ENCODE measurements at regions not wholly inside any gene's neighbourhood (a gene's known extent, or its start where the extent isn't known, plus 50 kb on each side); places are given as distances from the start of the nearest gene placed in this dataset.

DNA sequence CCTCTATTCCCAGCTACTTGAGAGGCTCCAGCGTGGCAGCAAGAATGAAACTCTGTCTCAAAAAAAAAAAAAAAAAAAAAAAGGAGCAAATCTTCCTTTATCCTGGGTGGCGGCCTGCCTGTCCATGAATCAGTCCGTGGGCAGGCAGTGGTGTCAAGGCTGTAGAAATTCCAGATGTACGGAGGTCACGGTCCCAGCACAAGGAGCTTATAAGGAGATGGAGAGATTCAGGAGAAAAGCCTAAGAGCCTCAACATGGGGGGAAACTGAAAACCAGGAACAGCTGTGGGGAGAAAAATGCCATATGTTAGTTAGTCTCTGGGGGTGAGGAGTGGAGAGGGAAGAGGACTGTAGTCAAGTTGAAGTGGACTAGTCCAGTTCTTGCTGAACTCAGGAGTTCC lies 130.5 kb upstream of the CRY1 start:
- DNase-seq (ENCODE audit: extremely low read depth in 1 of 2, low read depth in 1 of 2): no peak

- DNase-seq (ENCODE audit: extremely low read depth in 1 of 2, low read depth in 1 of 2): no peak
These were observed 132.3 kb upstream of the CRY1 start for GRCh38 chr12:107225635-107226034.

DNA sequence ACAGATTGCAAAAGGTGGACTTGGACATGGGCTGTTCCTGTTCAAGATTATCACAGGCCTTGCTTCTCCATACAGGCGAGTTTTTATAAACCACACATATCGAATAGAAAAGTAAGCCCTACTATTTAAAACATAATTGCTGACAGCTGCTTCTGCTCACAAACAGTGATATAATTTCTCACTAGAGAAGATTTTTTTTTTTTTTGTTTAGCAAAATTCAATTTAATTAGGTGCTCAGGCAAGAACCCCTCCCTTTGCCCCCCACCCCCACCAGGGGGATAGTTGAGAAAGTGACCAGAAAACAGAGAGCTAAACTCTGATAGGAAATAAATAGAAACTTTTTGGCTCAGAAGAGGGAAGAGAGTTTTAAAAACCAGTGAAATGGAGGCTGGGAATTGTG lies 132.8 kb upstream of the CRY1 start:
- DNase-seq (ENCODE audit: extremely low read depth in 1 of 2, low read depth in 1 of 2): no peak

DNA sequence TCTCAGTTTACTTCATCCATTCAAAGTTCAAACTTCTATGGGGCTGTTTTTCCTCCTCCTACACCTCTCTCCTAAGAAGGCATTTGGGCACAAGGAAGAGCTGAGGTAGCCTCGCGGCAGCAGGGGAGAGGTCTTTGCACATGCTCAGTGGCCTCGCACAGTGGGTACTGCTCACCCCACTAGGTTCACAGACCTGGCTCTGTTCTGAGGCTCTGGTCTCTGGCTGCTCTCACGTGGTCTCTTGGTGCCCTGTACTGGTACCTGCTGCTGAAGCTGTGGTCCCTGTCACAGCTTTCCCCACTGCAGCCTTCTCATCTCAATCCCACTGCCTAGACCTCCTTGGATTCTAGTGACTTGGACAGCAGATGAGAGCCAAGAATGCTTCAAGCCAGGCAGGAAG lies 134.7 kb upstream of the CRY1 start:
- no peak for DNase-seq (ENCODE audit: extremely low read depth in 1 of 2, low read depth in 1 of 2)

- no peak for DNase-seq (ENCODE audit: extremely low read depth in 1 of 2, low read depth in 1 of 2)
These were observed 136.5 kb upstream of the CRY1 start for GRCh38 chr12:107229827-107230226.

- DNase-seq (ENCODE audit: extremely low read depth in 1 of 2, low read depth in 1 of 2): no peak
These were observed 138.0 kb upstream of the CRY1 start for GRCh38 chr12:107231303-107231702.

- DNase-seq (ENCODE audit: extremely low read depth in 1 of 2, low read depth in 1 of 2): no peak
These were observed 140.2 kb upstream of the CRY1 start for GRCh38 chr12:107233551-107233950.

- DNase-seq (ENCODE audit: extremely low read depth in 1 of 2, low read depth in 1 of 2): no peak
These were observed 142.3 kb upstream of the CRY1 start for GRCh38 chr12:107235600-107235999.

DNA sequence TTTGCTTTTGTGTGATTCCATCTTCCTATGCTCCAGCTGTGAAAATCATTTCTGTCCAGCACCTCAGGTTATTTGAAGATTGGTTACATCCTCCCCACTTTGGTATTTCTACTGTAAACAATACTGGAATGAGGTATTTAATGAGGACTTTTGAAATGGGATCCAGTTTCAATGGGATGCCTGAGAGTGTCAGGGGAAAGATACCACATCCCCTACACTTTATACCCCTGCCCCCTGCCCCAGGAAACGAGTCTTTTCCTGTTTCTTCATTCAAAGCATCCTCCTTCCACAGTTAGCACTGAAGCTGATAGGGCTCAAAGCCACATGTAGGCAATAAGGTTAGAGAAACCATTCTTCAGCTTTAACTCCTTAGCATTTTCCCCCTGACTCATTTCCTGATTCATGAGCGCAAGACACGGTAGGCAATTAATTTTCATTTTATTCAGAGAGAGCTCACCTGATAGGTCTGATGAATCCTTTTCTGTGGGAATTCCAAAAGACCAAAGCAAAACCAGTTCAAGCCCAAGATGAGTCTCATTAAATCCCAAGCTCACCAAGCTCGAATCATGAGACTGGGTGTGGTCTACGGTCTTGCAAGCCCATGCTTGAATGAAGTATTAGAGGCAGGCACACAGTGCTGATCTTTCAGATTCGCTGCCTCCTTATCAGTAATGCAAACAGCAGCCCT lies 143.6 kb upstream of the CRY1 start:
- DNase-seq (ENCODE audit: extremely low read depth in 1 of 2, low read depth in 1 of 2): no peak

DNA sequence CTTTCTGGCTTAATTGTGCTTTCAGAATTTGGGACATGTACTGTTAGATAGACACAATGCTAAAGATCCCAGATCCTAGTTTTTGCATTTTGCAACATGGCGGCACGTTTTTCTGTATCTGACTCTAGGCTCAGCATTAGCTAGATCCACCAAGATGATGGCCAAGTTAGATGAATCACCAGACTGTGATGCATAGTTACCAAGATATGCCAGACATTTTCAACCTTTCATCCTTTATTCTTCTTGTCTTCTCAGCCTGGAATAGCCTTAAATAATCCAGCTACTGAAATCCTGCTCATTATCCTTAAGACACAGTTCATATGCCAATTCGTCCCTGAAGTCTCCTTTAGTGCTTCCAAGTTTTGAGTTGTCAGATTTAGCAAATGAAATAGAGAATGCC lies 144.9 kb upstream of the CRY1 start:
- DNase-seq (ENCODE audit: extremely low read depth in 1 of 2, low read depth in 1 of 2): no peak

DNA sequence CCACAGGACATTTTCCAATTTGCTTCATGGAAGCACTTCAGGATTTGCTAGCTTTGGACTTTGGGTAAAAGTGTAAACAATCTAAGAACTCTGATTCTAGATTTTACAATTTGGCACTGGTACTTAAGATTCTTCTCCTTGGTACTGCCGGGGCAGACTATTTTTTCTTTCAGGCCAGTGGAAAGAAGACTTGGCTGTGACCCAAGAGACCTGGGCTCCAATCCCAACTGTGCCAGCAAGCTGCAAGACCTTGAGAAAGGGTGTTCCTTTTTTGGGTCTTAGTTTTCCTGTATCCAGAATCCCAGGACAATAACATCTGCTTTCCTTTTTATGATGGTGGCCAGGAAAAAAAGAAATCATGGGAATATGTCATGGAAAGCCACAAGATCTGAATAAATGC lies 148.1 kb upstream of the CRY1 start:
- no peak for DNase-seq (ENCODE audit: extremely low read depth in 1 of 2, low read depth in 1 of 2)

DNA sequence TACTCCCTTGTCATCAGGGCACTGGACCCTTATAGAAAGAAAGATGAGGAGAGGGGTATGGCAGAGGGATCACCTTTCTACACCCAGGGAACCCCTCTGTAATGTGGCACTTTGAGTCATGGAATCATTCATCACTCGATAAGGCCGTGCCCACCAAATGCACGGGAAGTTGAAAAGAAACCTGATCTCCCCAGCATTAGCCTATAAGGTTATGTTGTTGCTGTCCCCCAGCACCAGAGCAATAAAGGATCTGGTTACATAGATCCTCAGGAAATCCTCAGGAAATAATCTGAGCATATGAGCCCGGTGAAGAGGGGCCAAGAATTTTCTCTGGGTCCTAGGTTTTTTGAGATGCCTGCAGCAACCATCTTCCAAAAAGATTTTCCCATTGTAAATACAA lies 148.8 kb upstream of the CRY1 start:
- DNase-seq (ENCODE audit: extremely low read depth in 1 of 2, low read depth in 1 of 2): no peak

GRCh38 chr12:107243341-107243740 lies 150.0 kb upstream of the CRY1 start:
- DNase-seq (ENCODE audit: extremely low read depth in 1 of 2, low read depth in 1 of 2): no peak

DNA sequence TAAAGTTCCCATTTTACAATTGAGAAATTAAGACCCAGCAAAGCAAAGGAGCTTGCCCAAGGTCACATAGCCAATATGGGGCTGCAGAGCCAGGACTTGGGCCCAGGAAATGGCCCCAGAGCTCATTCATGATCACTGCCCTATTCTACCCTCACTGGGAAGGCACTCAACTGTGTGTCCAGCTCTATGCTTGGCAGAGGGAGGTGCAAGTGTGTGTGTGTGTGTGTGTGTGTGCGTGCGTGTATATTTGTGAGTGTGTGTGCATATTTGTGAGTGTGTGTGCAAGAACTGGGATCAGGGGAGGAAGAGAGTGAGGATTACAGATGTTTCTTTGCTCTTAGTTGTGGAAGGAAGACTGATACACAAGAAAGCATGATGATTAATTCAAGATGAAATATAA lies 151.2 kb upstream of the CRY1 start:
- DNase-seq (ENCODE audit: extremely low read depth in 1 of 2, low read depth in 1 of 2): no peak

DNA sequence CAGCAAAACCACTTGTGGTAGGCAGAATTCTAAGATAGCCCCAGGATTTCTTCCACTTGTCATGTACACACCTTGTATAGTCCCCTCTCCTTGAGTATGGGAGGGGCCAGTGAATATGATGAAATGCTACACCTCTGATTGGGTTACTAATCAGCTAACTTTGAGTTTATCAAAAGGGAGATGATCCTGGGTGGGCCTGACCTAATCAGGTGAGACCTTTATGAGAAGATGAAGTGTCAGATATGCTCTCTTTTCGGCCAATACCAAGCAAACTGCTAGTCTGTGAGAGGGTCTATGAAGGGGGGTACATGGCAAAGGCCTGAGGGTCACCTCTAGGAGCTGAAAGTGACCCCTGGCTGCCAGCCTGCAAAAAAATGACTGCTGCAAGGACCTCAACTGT lies 154.3 kb upstream of the CRY1 start:
- DNase-seq (ENCODE audit: extremely low read depth in 1 of 2, low read depth in 1 of 2): no peak

DNA sequence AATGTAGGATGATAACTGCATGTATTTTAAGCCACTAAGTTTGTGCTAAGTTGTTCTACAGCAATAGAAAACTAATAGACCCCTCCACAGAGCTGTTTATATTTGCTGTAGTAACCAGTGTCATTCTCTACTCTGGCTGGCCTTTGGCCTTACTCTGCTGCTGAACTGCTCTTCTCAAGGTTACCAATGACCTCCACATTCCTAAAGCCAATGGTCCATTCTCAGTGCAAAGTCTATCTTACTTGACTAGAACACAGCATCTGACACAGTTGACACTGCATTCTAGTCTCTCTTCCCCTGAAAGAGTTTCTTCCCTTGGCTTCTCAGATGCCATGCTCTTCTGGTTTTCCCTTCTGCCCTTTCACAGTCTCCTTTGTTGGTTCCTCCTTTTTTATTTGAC lies 154.8 kb upstream of the CRY1 start:
- DNase-seq (ENCODE audit: extremely low read depth in 1 of 2, low read depth in 1 of 2): no peak

- DNase-seq (ENCODE audit: extremely low read depth in 1 of 2, low read depth in 1 of 2): no peak
These were observed 157.9 kb upstream of the CRY1 start for GRCh38 chr12:107251288-107251687.

DNA sequence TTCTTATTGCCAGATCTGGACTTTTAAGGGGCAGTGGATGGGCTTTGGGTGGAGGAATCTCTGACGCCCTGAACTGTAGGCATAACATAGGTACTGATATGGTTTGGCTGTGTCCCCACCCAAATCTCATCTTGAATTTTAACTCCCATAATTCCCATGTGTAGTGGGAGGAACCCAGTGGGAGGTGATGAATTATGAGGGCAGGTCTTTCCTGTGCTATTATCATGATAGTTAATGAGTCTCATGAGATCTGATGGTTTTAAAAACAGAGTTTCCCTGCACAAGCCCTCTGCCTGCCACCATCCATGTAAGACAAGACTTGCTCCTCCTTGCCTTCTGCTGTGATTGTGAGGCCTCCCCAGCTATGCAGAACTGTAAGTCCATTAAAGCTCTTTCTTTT lies 160.0 kb upstream of the CRY1 start:
- no peak for DNase-seq (ENCODE audit: extremely low read depth in 1 of 2, low read depth in 1 of 2)

GRCh38 chr12:107254258-107254856 lies 161.0 kb upstream of the CRY1 start:
- DNase-seq (ENCODE audit: extremely low read depth in 1 of 2, low read depth in 1 of 2): no peak

DNA sequence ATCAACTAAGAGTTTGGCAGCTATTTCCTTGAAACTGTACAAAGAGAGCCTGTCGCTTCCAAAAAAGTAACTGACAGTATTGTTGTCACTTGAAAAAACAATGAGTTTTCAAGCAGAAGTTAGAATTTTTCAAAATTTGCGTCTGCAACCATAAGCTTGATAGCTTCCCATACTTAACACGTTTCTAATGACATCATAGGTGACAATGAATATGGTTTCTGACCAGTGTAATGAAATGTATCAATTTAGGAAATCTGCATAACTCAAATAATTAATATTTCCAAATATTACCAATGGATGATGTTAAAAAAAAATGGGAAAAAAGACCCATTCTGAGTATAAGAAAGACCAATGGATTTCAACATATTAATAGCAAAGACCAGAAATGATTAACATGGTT lies 165.4 kb upstream of the CRY1 start:
- no peak for DNase-seq (ENCODE audit: extremely low read depth in 1 of 2, low read depth in 1 of 2)

DNA sequence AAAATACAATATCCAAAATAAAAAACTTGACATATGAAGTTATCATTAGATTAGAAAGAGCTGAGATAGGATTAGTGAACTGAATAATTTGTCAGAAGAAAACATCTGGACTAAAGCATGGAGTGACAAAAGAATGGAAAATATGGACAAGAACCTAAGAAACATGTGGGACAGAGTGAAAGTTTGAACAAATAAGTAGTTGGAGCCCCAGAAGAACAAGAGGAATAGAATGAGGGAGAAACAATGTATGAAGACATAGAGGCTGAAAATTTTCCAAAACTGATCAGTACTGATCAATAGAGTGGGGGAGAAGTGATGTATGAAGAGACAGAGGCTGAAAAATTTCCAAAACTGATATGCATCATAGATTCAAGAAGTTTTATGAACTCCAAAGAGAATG lies 170.6 kb upstream of the CRY1 start:
- DNase-seq (ENCODE audit: extremely low read depth in 1 of 2, low read depth in 1 of 2): no peak

GRCh38 chr12:107264667-107265066 lies 171.3 kb upstream of the CRY1 start:
- DNase-seq (ENCODE audit: extremely low read depth in 1 of 2, low read depth in 1 of 2): no peak

DNA sequence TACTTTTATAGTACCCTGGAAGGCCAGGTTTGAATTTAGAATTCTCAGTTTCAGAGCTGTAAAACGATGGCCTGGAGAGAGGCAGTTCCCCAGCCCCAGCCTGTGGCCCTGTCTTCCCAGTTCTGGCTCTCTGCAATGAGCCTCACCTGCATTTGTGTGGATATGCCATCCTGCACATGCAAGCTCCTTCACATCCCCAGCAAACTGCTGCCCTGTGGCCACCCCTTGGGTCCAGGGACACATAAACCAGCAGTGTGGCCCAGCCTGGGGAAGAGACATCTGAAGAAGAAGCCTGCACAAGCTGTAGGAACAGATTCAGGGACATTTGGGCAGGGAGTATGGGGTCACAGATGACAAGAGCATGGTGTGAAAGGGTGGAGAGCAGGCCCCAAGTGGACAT lies 174.3 kb upstream of the CRY1 start:
- DNase-seq (ENCODE audit: extremely low read depth in 1 of 2, low read depth in 1 of 2): no peak

Measured in activated CD8-positive, alpha-beta memory T cell treated with anti-CD3 and anti-CD28 coated beads for 1 hour (primary cell).